Body of pancreas (tissue), 4 donors: ENCODE measurements at regions not wholly inside any gene's neighbourhood (a gene's known extent, or its start where the extent isn't known, plus 50 kb on each side); places are given as distances from the start of the nearest gene placed in this dataset.

Experiments used
- CTCF ChIP-seq, 7 experiments: fragments of 450-650 bp in 4 of 7; fragments of 200-600 bp in 3 of 7; sonication (generic) in 3 of 7; IDR thresholded peaks; one replicate each; pipeline ENCODE4 v1.5.1; 2016 to 2019; ENCODE audit warnings: antibody characterized with exemption in 7 of 7
- POLR2A ChIP-seq, 3 donors: fragments of 450-650 bp; IDR thresholded peaks; one replicate each; pipeline ENCODE4 v1.6.1; 2016; ENCODE audit warnings: antibody characterized with exemption in 3 of 3, mild to moderate bottlenecking in 2 of 3

GRCh38 chr12:127515941-127516340 is 751.0 kb upstream of the TMEM132C start:
- TF ChIP-seq POLR2A (IDR thresholded peaks at IDR 0.05): no peak
- no peak for TF ChIP-seq CTCF (IDR thresholded peaks at IDR 0.05)
